ENCODE measurements at regions not wholly inside any gene's neighbourhood (a gene's known extent, or its start where the extent isn't known, plus 50 kb on each side); places are given as distances from the start of the nearest gene placed in this dataset.

- no peak for DNase-seq (ENCODE audit: low spot score)
Observed at GRCh38 chr6:25012657-25013056, 76.9 kb upstream of the RIPOR2 start.

- no peak for DNase-seq (ENCODE audit: low spot score)
Observed at GRCh38 chr6:25013246-25013645, 77.5 kb upstream of the RIPOR2 start.

- no peak for DNase-seq (ENCODE audit: low spot score)
Observed at GRCh38 chr6:25014369-25014768, 78.6 kb upstream of the RIPOR2 start.

- no peak for DNase-seq (ENCODE audit: low spot score)
Observed at GRCh38 chr6:25014791-25015560, 79.2 kb upstream of the RIPOR2 start.

GRCh38 chr6:25016014-25016720 is 80.4 kb upstream of the RIPOR2 start:
- DNase-seq (ENCODE audit: low spot score) = no peak

- DNase-seq (ENCODE audit: low spot score) = no peak
Observed at GRCh38 chr6:25017486-25017885, 81.7 kb upstream of the RIPOR2 start.

GRCh38 chr6:25017932-25018567 is 82.3 kb upstream of the RIPOR2 start:
- no peak for DNase-seq (ENCODE audit: low spot score)

- DNase-seq (ENCODE audit: low spot score) = no peak
Observed at GRCh38 chr6:25018568-25018954, 82.8 kb upstream of the RIPOR2 start.

- DNase-seq (ENCODE audit: low spot score) = no peak
Observed at GRCh38 chr6:25022140-25022553, 86.4 kb upstream of the RIPOR2 start.

- no peak for DNase-seq (ENCODE audit: low spot score)
Observed at GRCh38 chr6:25023781-25024180, 88.0 kb upstream of the RIPOR2 start.

- no peak for DNase-seq (ENCODE audit: low spot score)
Observed at GRCh38 chr6:25024821-25025220, 89.1 kb upstream of the RIPOR2 start.

GRCh38 chr6:25025248-25025918 is 89.6 kb upstream of the RIPOR2 start:
- no peak for DNase-seq (ENCODE audit: low spot score)

- DNase-seq (ENCODE audit: low spot score) = no peak
Observed at GRCh38 chr6:25025919-25026301, 90.2 kb upstream of the RIPOR2 start.

GRCh38 chr6:25026723-25027122 is 91.0 kb upstream of the RIPOR2 start:
- DNase-seq (ENCODE audit: low spot score) = no peak

- no peak for DNase-seq (ENCODE audit: low spot score)
Observed at GRCh38 chr6:25027221-25027916, 91.6 kb upstream of the RIPOR2 start.

- no peak for DNase-seq (ENCODE audit: low spot score)
Observed at GRCh38 chr6:25028328-25028727, 92.6 kb upstream of the RIPOR2 start.

GRCh38 chr6:25032934-25033333 is 97.2 kb upstream of the RIPOR2 start:
- DNase-seq (ENCODE audit: low spot score) = no peak

- DNase-seq (ENCODE audit: low spot score) = no peak
Observed at GRCh38 chr6:25034431-25034921, 98.7 kb upstream of the RIPOR2 start.

GRCh38 chr6:25035174-25035511 is 99.4 kb upstream of the RIPOR2 start:
- DNase-seq (ENCODE audit: low spot score) = no peak

GRCh38 chr6:25035512-25036435 is 100.0 kb upstream of the RIPOR2 start:
- DNase-seq (ENCODE audit: low spot score) = no peak

- no peak for DNase-seq (ENCODE audit: low spot score)
Observed at GRCh38 chr6:25036461-25036860, 100.7 kb upstream of the RIPOR2 start.

Data from ecto neural progenitor cell (in vitro differentiated cells).